ENCODE measurements at regions not wholly inside any gene's neighbourhood (a gene's known extent, or its start where the extent isn't known, plus 50 kb on each side); places are given as distances from the start of the nearest gene placed in this dataset.

GRCh38 chr1:220454155-220454777 is 73.7 kb upstream of the MARK1 start:
- TF ChIP-seq, protein P1, sequence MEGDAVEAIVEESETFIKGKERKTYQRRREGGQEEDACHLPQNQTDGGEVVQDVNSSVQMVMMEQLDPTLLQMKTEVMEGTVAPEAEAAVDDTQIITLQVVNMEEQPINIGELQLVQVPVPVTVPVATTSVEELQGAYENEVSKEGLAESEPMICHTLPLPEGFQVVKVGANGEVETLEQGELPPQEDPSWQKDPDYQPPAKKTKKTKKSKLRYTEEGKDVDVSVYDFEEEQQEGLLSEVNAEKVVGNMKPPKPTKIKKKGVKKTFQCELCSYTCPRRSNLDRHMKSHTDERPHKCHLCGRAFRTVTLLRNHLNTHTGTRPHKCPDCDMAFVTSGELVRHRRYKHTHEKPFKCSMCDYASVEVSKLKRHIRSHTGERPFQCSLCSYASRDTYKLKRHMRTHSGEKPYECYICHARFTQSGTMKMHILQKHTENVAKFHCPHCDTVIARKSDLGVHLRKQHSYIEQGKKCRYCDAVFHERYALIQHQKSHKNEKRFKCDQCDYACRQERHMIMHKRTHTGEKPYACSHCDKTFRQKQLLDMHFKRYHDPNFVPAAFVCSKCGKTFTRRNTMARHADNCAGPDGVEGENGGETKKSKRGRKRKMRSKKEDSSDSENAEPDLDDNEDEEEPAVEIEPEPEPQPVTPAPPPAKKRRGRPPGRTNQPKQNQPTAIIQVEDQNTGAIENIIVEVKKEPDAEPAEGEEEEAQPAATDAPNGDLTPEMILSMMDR (optimal IDR thresholded peaks at IDR 0.05 in 1 of 3, IDR thresholded peaks at IDR 0.05 in 1 of 3, conservative IDR thresholded peaks at IDR 0.05 in 1 of 3; ENCODE audit: extremely low read depth in 1 of 3, insufficient read depth in 2 of 3, low read length in 3 of 3) = no peak
- TF ChIP-seq EZH2 (IDR thresholded peaks at IDR 0.05; ENCODE audit: low read length) = no peak
